ENCODE measurements at regions not wholly inside any gene's neighbourhood (a gene's known extent, or its start where the extent isn't known, plus 50 kb on each side); places are given as distances from the start of the nearest gene placed in this dataset.

DNA sequence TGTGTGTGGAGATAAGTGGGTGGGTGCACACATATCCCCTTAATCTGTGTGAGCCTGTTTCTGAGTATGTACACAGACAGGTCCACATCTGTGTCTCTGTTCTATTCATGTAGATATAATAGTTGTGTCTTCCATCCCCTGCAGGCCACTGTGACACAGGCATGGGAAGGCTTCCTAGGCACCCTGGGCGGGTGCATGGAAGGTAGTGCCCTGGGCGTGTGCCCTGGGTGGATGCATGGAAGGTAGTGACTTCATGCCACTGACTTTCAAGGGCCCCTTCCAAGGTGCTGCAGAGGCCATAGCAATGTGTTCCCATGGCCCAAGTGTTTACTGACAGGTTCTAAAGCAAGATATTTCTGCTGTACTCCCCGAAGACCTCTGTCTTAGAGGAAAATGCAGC is 462.5 kb upstream of the HS6ST1 start:
- no peak for DNase-seq (ENCODE audit: low read depth in 1 of 2, low spot score in 1 of 2)

DNA sequence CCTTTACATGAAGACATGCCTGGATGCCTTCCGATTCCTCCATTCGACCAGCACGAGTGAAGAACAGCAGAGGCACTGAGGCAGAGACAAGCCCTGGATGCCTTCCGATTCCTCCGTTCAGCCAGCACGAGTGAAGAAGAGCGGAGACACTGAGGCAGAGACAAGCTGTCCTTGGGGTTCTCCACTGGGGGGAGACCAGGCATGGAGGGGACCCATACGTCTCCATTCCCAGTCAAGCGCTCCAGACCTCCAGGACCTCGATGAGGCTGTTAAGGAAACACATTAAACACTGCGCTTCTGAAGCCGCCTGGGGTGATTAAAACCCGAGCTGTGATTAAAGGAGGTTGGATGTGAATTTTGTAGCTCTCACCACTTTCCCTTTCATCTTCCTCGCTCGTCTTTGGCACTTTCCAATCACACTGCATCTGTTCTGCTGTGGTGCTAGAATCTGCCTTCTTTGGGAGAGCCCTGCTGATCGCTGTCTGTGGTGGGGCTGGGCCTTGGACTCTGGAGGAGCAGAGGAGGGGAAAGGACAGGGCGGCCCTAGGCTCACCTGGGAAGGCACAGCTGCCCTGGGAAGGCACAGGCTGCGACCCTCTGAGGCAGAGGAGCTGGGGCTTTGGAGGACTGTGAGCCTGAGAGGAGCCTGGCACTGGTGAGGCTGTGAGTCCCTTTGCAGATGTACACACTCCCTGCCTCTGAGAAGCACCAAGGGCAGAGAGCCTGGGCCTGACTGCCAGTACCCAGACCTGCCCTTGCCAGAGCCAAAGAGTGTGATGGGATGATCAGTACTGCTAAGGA is 463.1 kb upstream of the HS6ST1 start:
- DNase-seq (ENCODE audit: low read depth in 1 of 2, low spot score in 1 of 2), result no peak

DNA sequence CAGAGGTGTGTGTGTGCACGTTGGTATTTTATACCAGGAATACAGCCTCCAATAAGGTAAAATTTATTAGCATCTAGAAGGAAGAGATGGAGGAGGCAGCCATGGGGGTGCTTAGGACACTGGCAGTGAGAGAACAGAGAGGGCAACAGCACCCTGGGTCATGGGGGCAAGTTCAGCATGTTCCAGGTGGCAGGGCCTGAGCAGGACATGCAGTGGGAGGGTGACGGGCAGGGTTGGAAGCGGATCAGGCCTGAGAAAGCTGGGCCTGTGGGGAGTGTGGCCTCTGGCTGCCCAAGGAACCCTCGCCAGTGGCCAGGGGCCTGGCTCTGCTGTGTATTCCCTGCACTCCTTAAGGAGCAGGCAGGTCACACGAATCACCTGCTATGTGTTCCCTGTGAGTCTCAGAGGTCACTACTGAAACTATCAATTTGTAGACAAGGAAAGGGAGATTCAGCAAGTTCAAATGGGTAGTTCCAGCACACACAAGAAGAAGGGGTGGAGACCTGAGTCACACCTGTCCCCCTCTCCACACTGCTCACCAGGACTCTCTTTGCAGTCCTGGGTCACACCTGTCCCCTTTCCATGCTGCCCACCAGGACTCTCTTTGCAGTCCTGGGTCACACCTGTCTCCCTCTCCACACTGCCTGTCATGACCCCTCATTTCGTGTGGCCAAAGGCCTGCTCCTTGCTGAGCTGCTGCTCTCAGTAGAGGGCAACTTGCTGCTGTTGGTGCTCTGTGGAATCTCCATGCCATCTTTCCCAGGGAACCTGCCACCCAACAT is 463.9 kb upstream of the HS6ST1 start:
- DNase-seq (ENCODE audit: low read depth in 1 of 2, low spot score in 1 of 2), result no peak

DNA sequence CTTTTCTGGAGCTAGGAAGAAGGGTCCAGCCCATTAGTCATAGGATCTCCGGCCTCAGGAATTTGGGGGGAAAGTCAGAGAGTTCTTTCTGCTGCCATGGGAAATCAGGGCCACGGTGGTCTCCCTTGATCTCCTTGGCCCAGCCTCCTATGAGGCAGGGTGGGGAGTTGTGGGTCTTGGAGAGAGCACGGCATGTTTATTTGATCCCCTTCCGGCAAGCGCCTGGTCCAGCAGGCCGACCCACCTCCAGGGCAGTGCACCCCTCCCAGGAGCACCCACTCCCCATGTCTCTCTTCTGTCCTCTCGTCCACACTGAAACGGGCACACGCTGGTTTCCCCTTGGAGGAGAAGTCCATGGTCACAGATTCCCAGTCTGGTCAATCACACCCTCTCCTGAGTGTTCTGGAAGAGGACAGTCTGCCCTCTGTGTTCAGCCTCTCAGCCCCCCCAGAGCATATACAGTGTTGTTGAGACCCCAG is 464.6 kb upstream of the HS6ST1 start:
- DNase-seq (ENCODE audit: low read depth in 1 of 2, low spot score in 1 of 2), result no peak

DNA sequence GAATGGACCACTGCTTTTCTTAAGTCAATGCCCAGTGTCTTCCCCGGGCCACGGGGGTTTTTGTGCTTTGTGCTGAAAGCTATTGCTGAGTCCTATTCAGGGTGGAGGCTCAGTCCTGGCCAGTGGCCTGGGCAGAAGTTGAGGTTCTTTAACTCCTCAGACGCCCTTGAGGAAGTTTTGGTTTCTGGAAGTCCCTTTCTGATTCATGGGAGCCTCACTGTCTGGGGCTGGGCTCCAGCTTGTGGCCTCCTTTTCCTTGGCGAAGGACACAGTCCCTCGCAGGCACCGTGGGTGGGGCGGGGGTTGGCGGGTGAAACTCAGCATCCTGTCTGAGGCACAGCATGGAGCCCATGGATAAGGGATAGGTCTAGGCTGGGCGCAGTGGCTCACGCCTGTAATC is 465.2 kb upstream of the HS6ST1 start:
- DNase-seq (ENCODE audit: low read depth in 1 of 2, low spot score in 1 of 2), result no peak

DNA sequence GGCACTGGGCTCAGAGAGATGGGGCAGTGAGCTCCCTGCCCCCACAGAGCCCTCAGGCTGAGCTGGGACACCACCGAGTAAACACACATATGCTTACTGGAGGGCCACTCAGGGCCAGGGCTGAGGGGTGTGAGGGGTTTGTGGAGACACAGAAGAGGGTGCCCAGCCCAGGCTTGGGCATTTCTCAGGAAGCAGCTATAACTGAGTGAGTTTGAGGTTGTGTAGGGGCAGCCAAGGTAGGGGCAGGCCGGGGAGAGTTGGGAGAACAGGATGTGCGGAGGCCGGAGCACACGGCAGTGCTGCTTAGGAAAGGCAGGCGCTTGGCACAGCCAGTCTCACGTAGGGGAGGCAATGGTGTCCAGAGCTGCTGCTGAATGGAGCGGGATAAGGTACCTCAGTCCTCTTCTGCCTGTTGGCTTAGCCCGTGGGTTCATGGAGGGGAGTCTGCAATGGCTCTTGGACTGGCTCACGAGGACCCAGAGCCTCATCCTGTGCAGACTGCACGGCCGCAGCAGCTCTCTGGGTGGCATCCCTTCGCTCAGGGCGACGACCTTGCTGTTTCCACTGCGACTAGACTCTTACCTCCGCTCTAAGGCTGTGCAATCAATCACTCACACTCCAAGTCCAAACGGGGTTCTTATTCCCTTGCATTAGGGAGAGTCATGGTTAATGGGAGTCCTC is 466.1 kb upstream of the HS6ST1 start:
- DNase-seq (ENCODE audit: low read depth in 1 of 2, low spot score in 1 of 2), result no peak

DNA sequence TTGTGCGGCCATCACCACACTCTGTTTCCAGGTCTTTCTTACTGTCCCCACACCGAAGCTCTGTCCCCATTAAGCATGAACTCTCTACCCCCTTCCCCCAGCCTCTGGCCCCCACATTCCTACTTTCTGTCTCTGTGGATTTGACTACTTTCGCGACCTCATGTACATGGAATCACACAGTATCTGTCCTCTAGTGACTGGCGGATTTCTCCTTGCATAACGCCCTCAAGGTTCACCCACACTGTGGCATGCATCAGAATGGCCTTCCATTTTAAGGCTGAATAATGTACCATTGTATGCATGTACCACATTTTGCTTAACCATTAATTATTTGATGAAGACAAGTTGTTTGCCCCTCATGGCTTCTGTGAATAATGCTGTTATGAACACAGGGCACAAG is 467.6 kb upstream of the HS6ST1 start:
- DNase-seq (ENCODE audit: low read depth in 1 of 2, low spot score in 1 of 2), result no peak

DNA sequence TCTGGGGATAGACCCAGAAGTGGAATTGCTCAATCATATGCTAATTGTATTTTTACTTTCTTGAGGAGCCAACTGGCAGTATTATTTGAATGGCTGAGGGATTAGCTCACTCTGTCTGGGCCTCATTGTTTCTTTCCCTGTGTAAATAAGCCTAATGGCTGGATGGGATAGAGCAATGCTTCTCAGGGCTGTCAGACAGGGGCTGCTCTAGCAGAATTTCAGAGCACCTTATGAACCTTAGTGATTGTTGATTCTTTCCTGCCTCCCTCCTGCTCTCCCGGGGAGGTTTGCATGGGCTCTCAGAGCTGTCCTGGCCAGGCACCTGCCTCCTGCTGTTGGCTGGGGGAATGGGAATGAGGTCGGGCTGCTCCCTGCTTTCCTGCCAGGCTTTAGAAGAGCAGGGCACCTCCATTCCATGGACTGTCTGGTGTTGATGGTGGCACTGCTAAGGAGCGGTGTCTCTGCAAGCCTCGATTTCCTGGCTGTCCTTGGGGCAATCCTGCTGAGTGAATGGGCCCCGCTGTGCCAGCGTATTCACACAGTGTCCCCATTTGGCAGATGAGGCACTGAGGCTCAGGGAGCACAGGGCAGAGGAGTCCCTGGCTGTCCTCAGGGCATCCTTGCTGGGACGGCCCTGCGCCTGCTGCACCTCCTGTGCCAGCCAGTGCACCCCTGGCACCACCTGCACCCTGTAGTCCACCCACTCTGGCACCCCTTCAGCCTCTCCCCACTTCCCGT is 468.2 kb upstream of the HS6ST1 start:
- DNase-seq (ENCODE audit: low read depth in 1 of 2, low spot score in 1 of 2), result no peak

DNA sequence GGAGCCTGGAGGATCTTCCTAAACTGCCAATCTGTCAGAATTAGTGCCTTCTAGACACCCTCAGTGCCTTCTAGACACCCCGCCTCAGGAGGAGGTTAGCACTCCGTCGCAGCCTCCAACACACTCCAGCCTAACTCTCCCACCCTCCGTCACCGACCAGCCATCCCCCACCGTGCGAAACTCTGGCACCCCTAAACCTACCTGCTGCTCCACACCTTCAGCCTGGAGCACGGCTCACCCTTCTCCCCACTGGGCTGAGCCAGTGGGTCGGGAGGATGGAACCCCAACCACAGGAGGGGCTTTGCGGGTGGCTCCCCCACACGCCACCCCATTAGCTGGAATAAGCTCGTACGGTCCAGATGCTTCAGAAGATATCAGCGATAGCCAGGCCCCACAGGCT is 468.9 kb upstream of the HS6ST1 start:
- DNase-seq (ENCODE audit: low read depth in 1 of 2, low spot score in 1 of 2), result no peak

DNA sequence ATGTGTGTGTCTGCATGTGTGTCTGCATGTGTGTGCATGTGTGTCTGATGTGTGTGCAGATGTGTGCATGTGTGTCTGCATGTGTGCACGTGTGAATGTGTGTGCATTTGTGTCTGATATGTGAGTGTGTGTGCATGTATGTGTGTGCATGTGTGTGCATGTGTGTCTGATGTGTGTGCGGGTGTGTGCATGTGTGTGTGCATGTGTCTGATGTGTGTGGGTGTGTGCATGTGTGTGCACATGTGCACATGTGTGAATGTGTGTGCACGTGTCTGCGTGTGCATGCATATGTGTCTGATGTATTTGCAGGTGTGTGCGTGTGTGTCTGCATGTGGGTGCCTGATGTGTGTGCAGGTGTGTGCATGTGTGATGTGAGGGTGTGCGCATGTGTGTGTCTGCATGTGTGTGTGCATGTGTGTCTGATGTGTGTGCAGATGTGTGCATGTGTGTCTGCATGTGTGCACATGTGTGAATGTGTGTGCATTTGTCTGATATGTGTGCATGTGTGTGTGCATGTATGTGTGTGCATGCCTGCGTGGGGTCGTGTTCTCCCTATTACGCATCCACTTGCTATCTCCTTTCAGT is 470.1 kb upstream of the HS6ST1 start:
- DNase-seq (ENCODE audit: low read depth in 1 of 2, low spot score in 1 of 2), result no peak

DNA sequence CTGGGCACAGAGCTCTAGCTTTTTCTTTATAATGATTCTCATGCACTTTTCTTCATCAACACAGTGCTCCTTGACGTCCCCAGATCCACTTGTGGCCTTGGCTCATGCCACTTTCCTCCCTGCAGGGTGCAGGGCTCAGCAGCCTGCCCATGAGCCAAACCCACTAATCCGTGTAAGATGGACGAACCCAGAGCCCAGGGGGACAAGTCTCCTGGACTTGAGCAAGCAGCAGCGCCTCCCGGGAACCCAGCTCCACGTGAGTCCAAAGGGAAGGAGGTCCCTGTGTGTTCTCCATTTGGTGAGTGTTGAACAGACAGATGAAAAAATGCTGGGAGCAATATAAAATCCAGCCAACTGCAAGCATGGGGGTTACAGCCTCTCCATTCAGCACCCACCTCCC is 470.6 kb upstream of the HS6ST1 start:
- DNase-seq (ENCODE audit: low read depth in 1 of 2, low spot score in 1 of 2), result no peak

DNA sequence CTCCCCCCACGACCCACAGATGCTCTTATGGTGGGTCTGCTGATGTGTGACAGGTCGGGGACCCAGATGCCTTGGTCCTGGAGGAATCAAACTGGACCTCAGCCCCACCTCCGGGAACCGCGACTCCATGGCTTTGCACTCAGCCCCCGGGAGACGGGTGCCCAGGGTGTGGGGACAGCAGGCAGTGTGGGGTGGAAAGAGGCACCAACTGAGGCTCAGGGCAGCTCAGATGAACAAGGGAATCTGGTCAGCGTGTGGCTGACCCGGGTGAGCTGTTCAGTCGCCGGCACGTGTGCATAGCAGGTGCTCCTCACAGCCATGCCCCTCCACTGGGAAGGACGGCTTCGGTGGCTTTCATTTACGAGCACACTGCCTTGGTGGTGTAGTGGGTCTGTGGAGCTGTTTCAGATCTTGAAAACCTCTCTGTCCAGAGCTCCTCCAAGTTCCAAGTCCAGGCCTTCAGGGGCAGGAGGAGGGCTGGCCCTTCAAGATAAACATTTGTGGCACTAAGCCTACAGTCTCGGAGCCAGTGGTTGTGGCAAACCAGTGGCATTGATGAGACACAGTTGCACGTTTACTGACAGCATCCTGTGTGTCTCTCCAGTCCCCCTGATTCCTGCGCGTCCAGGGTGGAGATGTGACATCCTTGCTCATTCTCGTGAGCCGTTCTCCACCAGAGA is 471.2 kb upstream of the HS6ST1 start:
- DNase-seq (ENCODE audit: low read depth in 1 of 2, low spot score in 1 of 2), result no peak

DNA sequence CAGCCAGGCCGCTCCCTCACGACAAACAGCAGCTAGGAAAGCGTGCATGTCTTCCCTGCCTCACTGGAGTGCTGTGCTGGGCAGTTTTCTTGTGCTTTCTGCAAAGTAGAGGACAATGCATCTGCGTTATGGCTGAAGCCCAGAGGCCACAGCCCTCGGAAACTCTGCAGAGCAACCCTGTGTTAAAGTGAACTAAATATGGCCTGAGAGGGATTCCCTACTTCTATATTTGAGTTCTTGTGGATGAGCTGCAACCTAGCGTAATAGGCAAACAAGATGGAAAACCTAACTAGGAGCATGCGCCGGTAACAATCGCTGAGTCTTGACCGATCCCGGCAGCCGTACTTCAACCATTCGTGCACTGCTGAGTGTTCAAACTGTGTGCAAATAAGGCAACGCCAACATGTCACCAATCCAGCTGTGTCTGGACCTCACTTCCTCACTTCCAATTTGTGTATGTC is 471.9 kb upstream of the HS6ST1 start:
- no peak for DNase-seq (ENCODE audit: low read depth in 1 of 2, low spot score in 1 of 2)

DNA sequence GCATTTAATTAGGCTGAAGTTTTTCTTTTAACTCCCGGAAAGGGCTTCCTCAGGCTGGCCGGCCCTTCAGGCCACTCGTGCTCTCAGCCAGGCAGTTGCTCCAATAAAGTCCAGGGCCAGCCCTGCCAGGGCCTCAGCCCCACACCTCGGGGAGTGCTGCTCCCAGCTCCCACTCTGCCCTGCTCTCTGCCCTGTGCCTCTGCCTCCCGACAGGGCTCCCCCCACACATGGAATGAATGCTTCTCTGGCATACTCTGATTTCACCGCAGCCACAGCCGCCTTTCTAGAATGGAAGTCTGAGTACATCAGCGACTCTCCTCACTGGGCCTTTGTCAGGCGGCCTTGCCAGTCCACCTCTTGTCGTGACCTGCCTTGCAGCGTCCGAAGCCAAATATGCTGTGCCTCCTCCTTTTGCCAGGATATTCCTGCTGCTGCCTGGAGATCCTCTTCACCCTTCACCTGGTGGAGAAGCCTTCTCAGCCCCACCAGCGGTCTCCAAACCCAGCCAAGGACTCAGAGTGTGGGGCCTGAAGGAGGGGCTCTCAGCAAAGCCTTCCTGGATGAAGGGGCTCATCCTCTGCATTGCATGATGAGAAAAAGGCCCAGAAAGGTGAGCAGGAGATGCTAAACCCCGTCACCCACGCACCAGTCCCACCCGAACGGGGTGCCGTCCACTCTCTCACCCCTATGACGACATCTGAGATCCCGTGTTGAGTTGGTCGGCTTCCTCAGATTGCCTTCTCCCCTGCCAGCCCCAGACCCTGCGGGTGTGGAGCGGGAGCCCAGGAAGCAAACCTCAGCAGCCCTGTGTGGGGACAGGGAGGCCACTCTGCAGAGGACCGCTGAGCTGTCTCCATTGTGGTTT is 472.7 kb upstream of the HS6ST1 start:
- no peak for DNase-seq (ENCODE audit: low read depth in 1 of 2, low spot score in 1 of 2)

DNA sequence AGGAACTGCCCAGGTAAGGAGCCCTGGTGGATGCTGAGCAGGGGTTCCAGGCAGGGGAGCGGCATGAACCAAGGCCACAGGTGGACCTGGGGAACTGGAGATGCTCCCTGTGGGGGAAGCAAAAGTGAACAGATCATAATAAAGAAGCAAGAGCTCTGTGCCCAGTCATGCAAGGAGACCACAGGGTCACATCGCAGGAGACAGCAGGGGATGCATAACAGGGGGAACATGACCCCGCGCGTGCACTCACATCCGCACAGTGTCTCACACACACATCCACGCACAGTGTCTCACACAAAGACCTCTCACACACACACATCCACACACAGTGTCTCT is 473.3 kb upstream of the HS6ST1 start:
- DNase-seq (ENCODE audit: low read depth in 1 of 2, low spot score in 1 of 2), result no peak

DNA sequence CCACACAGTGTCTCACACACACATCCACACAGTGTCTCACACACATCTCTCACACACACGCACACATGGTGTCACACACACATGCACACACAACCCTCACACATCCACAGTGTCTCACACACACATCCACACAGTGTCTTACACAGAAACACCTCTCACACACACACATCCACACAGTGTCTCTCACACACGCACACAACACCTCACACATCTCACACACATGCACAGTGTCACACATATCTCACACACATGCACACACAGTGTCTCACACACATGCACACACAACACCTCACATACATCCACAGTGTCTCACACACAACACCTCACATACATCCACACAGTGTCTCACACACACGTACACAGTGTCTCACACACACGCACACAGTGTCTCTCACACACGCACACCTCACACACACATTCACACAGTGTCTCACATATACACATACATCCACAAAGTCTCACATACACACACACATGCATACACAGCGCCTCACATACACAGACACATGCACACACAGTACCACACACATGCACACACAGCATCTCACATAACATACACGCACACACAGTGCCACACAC is 473.9 kb upstream of the HS6ST1 start:
- DNase-seq (ENCODE audit: low read depth in 1 of 2, low spot score in 1 of 2), result no peak

DNA sequence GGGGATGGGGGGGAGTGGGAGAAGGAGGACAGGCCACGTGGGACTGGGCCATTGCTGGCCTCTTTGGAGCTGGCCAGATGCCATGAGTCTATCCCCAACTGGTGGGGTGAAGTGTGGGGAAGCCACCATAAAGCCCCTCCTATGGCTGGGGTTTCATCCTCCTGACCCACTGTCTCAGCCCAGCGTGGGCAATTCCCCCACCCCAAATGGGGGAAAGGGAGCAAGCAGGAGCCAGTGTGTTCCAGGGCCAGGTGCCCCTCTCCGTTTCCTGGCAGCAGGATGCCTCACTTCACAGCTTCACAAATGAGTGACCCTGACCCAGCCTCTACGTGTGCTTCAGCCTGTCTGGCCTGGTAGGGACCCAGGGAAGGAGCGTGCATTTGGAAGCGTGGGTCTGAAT is 474.7 kb upstream of the HS6ST1 start:
- DNase-seq (ENCODE audit: low read depth in 1 of 2, low spot score in 1 of 2), result no peak

DNA sequence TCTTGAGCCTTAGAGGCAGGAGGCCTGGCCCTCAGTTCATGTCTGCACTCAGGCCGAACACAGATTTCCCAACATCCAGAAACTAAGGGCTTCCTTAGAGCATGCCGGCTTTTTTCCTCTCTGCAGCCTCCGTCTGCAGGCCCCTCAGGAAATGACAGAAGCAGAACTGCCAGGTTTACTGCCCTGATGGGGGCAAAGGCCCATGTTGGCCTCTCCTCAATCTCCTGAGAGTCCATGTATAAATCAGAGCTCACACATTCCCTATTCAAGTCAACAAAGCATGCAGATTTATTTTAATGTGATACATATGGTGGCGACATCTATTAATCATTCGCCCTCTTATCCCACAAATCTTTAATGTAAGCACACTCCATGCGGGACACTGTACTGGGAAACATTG is 475.6 kb upstream of the HS6ST1 start:
- no peak for DNase-seq (ENCODE audit: low read depth in 1 of 2, low spot score in 1 of 2)

DNA sequence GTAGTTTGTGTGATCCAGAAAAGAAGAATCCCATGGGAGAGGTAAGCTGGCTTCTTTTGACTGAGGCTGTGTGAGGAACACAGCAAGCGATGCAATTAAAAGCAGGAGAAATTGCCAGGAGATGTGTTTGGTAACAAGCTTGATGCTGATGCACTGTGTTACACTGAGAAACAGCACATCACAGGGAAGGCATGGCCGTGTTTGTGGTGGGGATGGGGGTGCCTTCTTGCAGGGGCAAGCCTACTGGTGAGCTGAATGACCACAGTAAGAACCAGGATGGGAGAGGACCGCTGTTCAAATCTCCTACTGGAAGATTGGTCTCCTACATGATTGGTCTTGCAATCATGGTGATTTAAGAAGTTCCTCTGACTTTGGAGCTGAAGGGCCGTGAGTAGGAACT is 477.7 kb upstream of the HS6ST1 start:
- no peak for DNase-seq (ENCODE audit: low read depth in 1 of 2, low spot score in 1 of 2)
